ENCODE measurements at regions not wholly inside any gene's neighbourhood (a gene's known extent, or its start where the extent isn't known, plus 50 kb on each side); places are given as distances from the start of the nearest gene placed in this dataset.

DNA sequence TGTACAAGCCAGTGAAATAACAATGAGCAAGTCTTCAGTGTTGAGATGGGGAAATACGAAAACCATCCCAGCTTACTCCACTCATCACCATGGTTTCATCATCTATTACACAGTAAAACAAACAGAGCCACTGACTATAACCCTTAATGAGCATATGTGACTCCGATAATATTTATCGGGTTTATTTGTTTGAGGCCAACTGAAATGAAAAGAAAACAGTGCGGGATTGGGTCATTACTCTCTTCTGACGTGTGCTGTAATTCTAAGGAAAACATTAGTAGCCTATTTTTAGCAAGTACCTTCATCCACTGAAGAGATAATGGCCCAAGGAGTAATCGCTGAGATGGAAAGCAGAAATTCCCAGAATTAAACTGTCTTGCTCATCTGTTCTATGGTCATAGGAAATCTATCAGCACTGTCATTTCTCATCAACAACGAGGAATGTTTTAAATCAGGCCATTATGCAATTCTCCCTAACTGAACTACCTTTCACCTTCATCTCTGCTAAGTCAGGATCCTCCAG, 716.5 kb downstream of the INHBA start:
- no peak overlapping the region for H3K27ac ChIP-seq
- intact Hi-C loops (cut with DNase I; ENCODE audit: low total_unique reads), result no loop called here

DNA sequence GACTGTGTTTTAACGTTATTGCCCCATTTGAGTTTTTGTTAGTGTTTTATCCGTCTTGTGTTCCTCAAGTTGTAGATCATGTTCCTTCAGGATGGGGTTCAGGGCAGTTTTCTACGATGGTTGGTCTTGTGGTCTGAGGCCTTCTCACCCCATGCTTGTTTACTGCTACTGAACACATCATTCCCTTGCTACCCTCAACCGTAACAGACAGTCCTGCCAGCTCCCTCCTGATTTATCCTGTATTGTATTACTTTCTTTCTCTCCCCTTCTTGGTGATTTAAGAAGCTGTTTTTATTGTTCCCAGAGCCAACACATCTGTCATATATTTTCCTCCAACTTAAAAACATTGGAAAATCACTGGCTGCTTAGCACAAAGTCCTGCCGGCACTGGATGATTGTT, 719.8 kb downstream of the INHBA start:
- no peak for DNase-seq (ENCODE audit: low spot score in 2 of 2)
- H3K27ac ChIP-seq, result no peak overlapping the region
- TF ChIP-seq POLR2AphosphoS5 (IDR thresholded peaks at IDR 0.05) (no peak), POLR2A (IDR thresholded peaks at IDR 0.05) (no peak)
- TF ChIP-seq, protein P1, sequence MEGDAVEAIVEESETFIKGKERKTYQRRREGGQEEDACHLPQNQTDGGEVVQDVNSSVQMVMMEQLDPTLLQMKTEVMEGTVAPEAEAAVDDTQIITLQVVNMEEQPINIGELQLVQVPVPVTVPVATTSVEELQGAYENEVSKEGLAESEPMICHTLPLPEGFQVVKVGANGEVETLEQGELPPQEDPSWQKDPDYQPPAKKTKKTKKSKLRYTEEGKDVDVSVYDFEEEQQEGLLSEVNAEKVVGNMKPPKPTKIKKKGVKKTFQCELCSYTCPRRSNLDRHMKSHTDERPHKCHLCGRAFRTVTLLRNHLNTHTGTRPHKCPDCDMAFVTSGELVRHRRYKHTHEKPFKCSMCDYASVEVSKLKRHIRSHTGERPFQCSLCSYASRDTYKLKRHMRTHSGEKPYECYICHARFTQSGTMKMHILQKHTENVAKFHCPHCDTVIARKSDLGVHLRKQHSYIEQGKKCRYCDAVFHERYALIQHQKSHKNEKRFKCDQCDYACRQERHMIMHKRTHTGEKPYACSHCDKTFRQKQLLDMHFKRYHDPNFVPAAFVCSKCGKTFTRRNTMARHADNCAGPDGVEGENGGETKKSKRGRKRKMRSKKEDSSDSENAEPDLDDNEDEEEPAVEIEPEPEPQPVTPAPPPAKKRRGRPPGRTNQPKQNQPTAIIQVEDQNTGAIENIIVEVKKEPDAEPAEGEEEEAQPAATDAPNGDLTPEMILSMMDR (IDR thresholded peaks at IDR 0.05), result no peak
- H3K36me3 ChIP-seq, result no peaks in the 10 kb centered on the region
- no peaks in the 10 kb centered on the region for H3K4me1 ChIP-seq
- intact Hi-C loops (cut with DNase I; ENCODE audit: low total_unique reads), result no loop called here
- no peaks in the 10 kb centered on the region for H3K9me3 ChIP-seq
- H3K4me3 ChIP-seq, result no peak overlapping the region
- H3K27me3 ChIP-seq, result no peaks in the 10 kb centered on the region

More for the DNA sequence above, 716.5 kb downstream of the INHBA start:
- Histone ChIP-seq H3K36me3 (no peaks in the 10 kb centered on the region), H3K4me1 (no peaks in the 10 kb centered on the region), H3K4me3 (no peak overlapping the region), H3K27me3 (no peaks in the 10 kb centered on the region), H3K9me3 (no peaks in the 10 kb centered on the region)
- TF ChIP-seq POLR2AphosphoS5 (IDR thresholded peaks at IDR 0.05), result no peak
- TF ChIP-seq POLR2A (IDR thresholded peaks at IDR 0.05), result no peak
- TF ChIP-seq, protein P1 (IDR thresholded peaks at IDR 0.05), result no peak
- DNase-seq (ENCODE audit: low spot score in 2 of 2), result no peak

DNA sequence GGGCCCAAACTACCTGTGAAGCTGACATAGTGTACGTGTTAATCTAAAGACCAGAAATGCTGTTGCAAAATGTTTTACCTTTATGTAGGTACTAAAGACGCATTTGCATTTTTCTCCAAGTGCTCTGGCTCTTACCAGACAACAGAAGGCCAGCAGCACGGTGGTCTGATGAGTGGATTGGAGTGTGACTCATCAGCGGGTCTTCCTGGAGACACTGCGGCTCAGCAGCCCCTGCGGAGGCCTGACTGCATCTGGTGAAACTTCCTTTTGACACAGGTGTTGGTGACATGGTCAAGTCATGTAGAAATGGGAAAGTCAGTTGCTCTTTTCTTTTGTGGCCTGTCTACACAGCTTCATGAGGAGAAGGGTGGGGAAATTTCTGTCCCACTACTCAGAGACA, 723.6 kb downstream of the INHBA start:
- no peaks in the 10 kb centered on the region for H3K27me3 ChIP-seq
- H3K36me3 ChIP-seq, result no peaks in the 10 kb centered on the region
- H3K4me3 ChIP-seq, result no peak overlapping the region
- DNase-seq (ENCODE audit: low spot score in 2 of 2), result no peak
- intact Hi-C loops (cut with DNase I; ENCODE audit: low total_unique reads), result no loop called here
- H3K27ac ChIP-seq, result no peak overlapping the region
- TF ChIP-seq, protein P1 (IDR thresholded peaks at IDR 0.05), result no peak
- TF ChIP-seq POLR2AphosphoS5 (IDR thresholded peaks at IDR 0.05), result no peak
- no peaks in the 10 kb centered on the region for H3K4me1 ChIP-seq
- H3K9me3 ChIP-seq, result no peaks in the 10 kb centered on the region

DNA sequence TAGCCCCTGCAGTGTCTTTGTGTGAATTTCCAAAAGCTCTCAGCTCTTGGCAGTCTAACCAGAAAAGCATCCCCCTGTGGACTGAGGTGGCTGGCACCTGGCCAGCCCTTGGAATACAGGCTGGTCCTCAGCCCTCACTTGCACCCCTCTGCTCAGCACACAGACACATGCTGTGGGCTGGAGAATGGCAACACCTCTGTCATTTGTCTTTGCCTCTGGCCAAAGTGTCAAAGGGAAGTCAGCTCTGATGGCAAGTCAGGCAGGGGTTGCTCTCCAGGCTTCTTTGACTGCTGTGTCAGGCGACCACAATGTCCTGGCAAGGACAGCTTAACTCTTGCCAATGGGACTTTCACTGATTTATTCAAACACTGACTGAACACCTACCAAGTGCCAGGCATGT, 724.8 kb downstream of the INHBA start:
- H3K27ac ChIP-seq, result no peak overlapping the region
- no peaks in the 10 kb centered on the region for H3K27me3 ChIP-seq
- no peaks in the 10 kb centered on the region for H3K9me3 ChIP-seq
- no peaks in the 10 kb centered on the region for H3K4me1 ChIP-seq
- no peak overlapping the region for H3K4me3 ChIP-seq
- TF ChIP-seq POLR2A (IDR thresholded peaks at IDR 0.05), result no peak
- TF ChIP-seq POLR2AphosphoS5 (IDR thresholded peaks at IDR 0.05), result no peak
- TF ChIP-seq, protein P1 (IDR thresholded peaks at IDR 0.05), result no peak
- DNase-seq (ENCODE audit: low spot score in 2 of 2), result no peak
- no peaks in the 10 kb centered on the region for H3K36me3 ChIP-seq
- intact Hi-C loops (cut with DNase I; ENCODE audit: low total_unique reads), result no loop called here

DNA sequence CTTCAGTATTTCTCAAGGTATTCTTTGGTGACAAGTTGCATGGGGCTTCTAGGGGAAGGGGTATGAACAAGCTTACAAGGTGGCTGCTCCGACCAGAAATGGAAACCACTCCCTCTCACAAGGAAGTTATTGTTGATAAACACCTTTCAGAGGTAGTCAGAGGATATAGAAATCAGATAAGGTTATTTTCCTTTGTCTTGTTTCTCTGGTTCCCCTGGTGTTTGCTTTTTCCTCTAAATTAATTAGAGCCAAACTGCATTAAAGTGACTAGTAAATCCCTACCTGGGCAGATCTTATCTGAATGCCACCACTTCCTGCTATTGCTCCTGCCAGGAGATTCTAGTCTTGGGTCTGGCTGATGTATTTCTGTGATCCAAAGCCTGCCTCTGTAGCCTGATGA, 725.4 kb downstream of the INHBA start:
- TF ChIP-seq POLR2A (IDR thresholded peaks at IDR 0.05) (no peak), POLR2AphosphoS5 (IDR thresholded peaks at IDR 0.05) (no peak)
- TF ChIP-seq, protein P1 (IDR thresholded peaks at IDR 0.05), result no peak
- H3K27ac ChIP-seq, result no peak overlapping the region
- intact Hi-C loops (cut with DNase I; ENCODE audit: low total_unique reads), result no loop called here
- no peaks in the 10 kb centered on the region for H3K27me3 ChIP-seq
- H3K9me3 ChIP-seq, result no peaks in the 10 kb centered on the region
- H3K36me3 ChIP-seq, result no peaks in the 10 kb centered on the region
- no peak overlapping the region for H3K4me3 ChIP-seq
- no peaks in the 10 kb centered on the region for H3K4me1 ChIP-seq
- DNase-seq (ENCODE audit: low spot score in 2 of 2), result no peak

Data from breast epithelium (tissue), 4 donors.